ENCODE measurements at regions not wholly inside any gene's neighbourhood (a gene's known extent, or its start where the extent isn't known, plus 50 kb on each side); places are given as distances from the start of the nearest gene placed in this dataset.

- Histone ChIP-seq H3K4me2 (ENCODE audit: low read length) (no peak overlapping the region), H3K4me3 (ENCODE audit: low read depth, low read length, poor library complexity, severe bottlenecking) (no peak overlapping the region), H3F3A (ENCODE audit: insufficient read depth, low read length) (no peaks in the 10 kb centered on the region), H3K27me3 (ENCODE audit: insufficient read depth, low read length) (no peaks in the 10 kb centered on the region), H3K36me3 (ENCODE audit: insufficient read depth, low read length) (no peaks in the 10 kb centered on the region), H3K9me2 (ENCODE audit: low read depth, low read length) (no peaks in the 10 kb centered on the region), H3K27ac (ENCODE audit: low read depth, low read length, poor library complexity, severe bottlenecking) (no peak overlapping the region), H3K79me2 (ENCODE audit: insufficient read depth, low read length) (no peaks in the 10 kb centered on the region), H3K9me3 (ENCODE audit: low read length) (no peaks in the 10 kb centered on the region), H3K9ac (ENCODE audit: low read length) (no peak overlapping the region), H2AFZ (ENCODE audit: low read length) (no peak overlapping the region), H3K4me1 (ENCODE audit: insufficient read depth, low read length, severe bottlenecking) (no peaks in the 10 kb centered on the region), H4K20me1 (ENCODE audit: insufficient read depth, low read length) (no peaks in the 10 kb centered on the region)
- no peak for TF ChIP-seq CTCF (IDR thresholded peaks at IDR 0.05; ENCODE audit: low read length)
- TF ChIP-seq EZH2 (IDR thresholded peaks at IDR 0.05; ENCODE audit: borderline replicate concordance, low read length): no peak
These were observed 308.3 kb downstream of the COX7C start for GRCh38 chr5:86926033-86926432.

- H3K79me2 ChIP-seq (ENCODE audit: insufficient read depth, low read length): no peaks in the 10 kb centered on the region
- H3K27ac ChIP-seq (ENCODE audit: low read depth, low read length, poor library complexity, severe bottlenecking): no peak overlapping the region
- no peaks in the 10 kb centered on the region for H3K9me2 ChIP-seq (ENCODE audit: low read depth, low read length)
- no peaks in the 10 kb centered on the region for H3K27me3 ChIP-seq (ENCODE audit: insufficient read depth, low read length)
- H3K9me3 ChIP-seq (ENCODE audit: low read length): no peaks in the 10 kb centered on the region
- no peak overlapping the region for H3K9ac ChIP-seq (ENCODE audit: low read length)
- H3K36me3 ChIP-seq (ENCODE audit: insufficient read depth, low read length): no peaks in the 10 kb centered on the region
- H3K4me3 ChIP-seq (ENCODE audit: low read depth, low read length, poor library complexity, severe bottlenecking): no peak overlapping the region
- TF ChIP-seq CTCF (IDR thresholded peaks at IDR 0.05; ENCODE audit: low read length) (no peak), EZH2 (IDR thresholded peaks at IDR 0.05; ENCODE audit: borderline replicate concordance, low read length) (no peak)
- no peaks in the 10 kb centered on the region for H3F3A ChIP-seq (ENCODE audit: insufficient read depth, low read length)
- H3K4me2 ChIP-seq (ENCODE audit: low read length): no peak overlapping the region
- no peaks in the 10 kb centered on the region for H3K4me1 ChIP-seq (ENCODE audit: insufficient read depth, low read length, severe bottlenecking)
- no peaks in the 10 kb centered on the region for H4K20me1 ChIP-seq (ENCODE audit: insufficient read depth, low read length)
- no peak overlapping the region for H2AFZ ChIP-seq (ENCODE audit: low read length)
These were observed 311.5 kb downstream of the COX7C start for GRCh38 chr5:86929123-86929766.

DNA sequence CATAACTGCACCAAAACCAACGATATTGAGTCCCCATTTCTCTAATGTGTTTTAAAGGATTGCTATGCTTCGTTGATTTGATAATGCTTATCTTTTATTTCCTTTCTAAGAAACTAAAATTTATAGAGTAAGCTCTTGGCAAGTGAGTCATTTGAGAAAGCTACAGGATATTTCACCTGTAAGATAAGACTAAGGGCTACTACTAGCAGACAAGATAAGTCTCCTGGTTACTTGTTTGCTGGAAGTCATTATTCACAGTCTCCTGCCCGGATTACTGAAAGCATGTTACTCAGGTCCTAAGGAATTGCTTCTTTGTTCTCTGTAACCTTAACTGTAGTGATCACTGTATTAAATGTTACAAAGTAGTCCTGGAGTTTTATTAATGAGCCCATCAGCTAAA lies 315.9 kb upstream of the RASA1 start:
- H3K4me1 ChIP-seq (ENCODE audit: insufficient read depth, low read length, severe bottlenecking): no peaks in the 10 kb centered on the region
- TF ChIP-seq EZH2 (IDR thresholded peaks at IDR 0.05; ENCODE audit: borderline replicate concordance, low read length): no peak
- TF ChIP-seq CTCF (IDR thresholded peaks at IDR 0.05; ENCODE audit: low read length): no peak
- no peaks in the 10 kb centered on the region for H4K20me1 ChIP-seq (ENCODE audit: insufficient read depth, low read length)
- no peaks in the 10 kb centered on the region for H3K36me3 ChIP-seq (ENCODE audit: insufficient read depth, low read length)
- H3F3A ChIP-seq (ENCODE audit: insufficient read depth, low read length): no peaks in the 10 kb centered on the region
- no peaks in the 10 kb centered on the region for H3K79me2 ChIP-seq (ENCODE audit: insufficient read depth, low read length)
- no peak overlapping the region for H3K4me2 ChIP-seq (ENCODE audit: low read length)
- no peak overlapping the region for H3K27ac ChIP-seq (ENCODE audit: low read depth, low read length, poor library complexity, severe bottlenecking)
- H2AFZ ChIP-seq (ENCODE audit: low read length): no peak overlapping the region
- H3K9ac ChIP-seq (ENCODE audit: low read length): no peak overlapping the region
- no peaks in the 10 kb centered on the region for H3K27me3 ChIP-seq (ENCODE audit: insufficient read depth, low read length)
- H3K9me2 ChIP-seq (ENCODE audit: low read depth, low read length): no peaks in the 10 kb centered on the region
- H3K9me3 ChIP-seq (ENCODE audit: low read length): no peaks in the 10 kb centered on the region
- H3K4me3 ChIP-seq (ENCODE audit: low read depth, low read length, poor library complexity, severe bottlenecking): no peak overlapping the region
